D341Med (cell line): ENCODE measurements at regions not wholly inside any gene's neighbourhood (a gene's known extent, or its start where the extent isn't known, plus 50 kb on each side); places are given as distances from the start of the nearest gene placed in this dataset.

ENCODE experiments used
- DNase-seq: peaks from one replicate; pipeline ENCODE4 v3.0.0; 2012; ENCODE audit warnings: low spot score

DNA sequence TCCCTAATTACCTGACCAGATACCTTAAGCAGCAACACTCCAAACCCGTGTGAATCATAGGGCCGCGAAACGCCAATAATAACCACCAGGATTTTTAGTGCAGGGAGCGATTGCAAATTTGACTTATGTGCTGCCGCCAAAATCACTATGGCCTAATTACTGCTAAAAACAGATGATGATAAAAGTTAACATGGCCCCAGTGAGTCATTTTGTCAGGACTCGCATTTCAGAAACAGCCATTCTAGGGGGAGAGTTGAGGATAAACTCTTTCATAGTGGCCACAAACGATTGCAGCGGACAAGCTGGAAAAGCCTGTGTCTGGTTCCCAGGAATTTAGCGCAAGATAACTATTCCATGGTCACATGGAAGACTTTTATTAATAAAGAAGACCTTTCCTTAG is 103.4 kb downstream of the HLX start:
- DNase-seq, result no peak

DNA sequence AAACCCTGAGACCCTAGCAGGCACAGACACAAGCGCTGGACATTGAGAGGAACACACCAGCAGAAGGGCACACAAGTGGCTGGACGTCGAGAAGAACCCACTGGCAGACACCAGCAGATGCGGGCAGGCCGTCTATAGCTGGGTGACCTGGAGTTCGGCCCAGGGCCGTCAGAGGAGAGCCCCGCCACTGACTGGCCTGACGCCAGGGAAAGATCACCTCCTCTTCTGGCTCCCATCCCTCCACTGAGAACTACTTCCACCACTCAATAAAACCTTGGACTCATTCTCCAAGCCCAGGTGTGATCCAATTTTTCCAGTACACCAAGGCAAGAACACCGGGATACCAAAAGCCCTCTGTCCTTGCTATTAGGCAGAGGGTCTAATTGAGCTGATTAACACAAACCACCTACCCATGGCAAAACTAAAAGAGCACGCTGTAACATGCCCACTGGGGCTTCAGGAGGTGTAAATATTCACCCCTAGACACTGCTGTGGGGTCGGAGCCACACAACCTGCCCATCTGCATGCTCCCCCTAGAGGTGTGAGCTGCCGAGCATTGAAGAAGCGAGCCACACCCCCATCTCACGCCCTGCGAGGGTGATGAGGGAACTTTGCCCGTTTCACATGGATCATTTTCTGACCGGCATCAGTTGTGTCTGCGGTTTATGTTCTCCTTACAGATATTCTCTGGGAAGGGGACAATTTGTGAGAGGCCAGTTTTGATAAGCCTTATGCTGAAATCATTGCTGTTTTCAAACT is 104.8 kb downstream of the HLX start:
- DNase-seq, result no peak

- DNase-seq, result no peak
These were observed 111.4 kb downstream of the HLX start for GRCh38 chr1:220990427-220991339.

- DNase-seq, result no peak
These were observed 112.3 kb downstream of the HLX start for GRCh38 chr1:220991506-220991905.

GRCh38 chr1:220991959-220992704 is 112.9 kb downstream of the HLX start:
- DNase-seq, result no peak

DNA sequence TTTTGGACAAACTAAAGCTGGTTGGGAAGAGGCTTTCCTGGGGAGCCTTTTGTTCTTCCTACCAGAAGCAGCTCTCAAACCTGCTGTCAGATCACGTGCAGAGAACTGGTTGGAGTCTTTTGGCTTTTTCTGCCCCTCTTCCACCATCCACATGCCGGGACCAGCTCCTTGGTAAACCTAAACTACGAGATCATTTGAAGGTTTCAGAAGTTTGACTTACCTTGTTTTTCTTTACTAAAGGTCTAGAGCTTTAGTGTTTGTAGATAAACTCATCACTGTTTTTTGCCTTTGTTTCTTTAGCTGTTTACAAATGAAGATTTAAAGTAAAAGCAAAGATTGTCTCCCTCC is 113.4 kb downstream of the HLX start:
- no peak for DNase-seq

- DNase-seq, result no peak
These were observed 115.4 kb downstream of the HLX start for GRCh38 chr1:220994671-220995070.

GRCh38 chr1:220997791-220998190 is 118.5 kb downstream of the HLX start:
- no peak for DNase-seq

DNA sequence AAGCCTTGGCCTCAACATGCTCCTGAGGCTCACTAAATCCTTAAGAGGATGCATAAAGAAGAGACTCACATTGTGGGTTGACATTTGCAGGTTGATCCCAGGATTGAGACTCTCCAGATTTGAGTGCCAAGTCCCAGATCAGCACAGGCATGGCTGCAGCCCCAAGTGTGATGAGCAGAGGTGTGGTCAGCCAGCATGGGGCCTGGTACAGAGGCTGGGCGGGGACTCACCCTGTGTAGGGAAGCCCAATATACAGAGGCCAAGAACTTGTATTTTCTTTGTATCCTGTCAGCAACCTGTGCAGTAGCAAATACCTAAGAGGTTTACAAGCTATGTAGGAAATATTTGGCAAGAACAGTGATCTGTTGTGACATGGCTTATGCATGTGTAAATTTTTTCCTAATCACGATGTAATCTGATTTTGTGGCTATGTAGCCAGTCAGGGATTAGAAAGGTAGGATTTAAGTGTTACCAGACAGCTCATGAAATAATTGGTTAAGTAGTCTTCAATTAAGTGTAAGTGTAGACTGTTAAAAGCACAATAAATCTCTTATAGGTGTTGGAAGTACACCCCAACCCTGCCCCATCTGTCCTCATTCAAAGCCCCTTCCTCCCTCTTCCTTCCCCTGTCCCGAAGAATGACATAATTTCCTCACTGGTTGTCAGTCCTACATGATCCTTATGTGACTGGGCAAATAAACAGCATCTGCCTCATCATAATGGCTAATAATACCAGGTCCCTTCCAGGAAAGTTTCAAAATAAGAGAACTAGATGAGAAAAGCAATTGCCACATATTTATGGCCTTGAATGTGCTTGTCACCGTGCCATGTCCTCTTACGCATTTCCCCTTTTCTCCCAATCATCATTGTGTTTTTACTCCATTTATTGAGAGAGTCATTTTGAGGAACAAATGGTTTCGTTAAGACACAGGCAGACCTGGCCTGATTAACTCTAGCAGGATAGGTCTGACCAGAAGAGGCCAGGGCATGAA is 120.9 kb downstream of the HLX start:
- peak; percentile 76 for DNase-seq

GRCh38 chr1:221001167-221001566 is 121.9 kb downstream of the HLX start:
- DNase-seq, result no peak

DNA sequence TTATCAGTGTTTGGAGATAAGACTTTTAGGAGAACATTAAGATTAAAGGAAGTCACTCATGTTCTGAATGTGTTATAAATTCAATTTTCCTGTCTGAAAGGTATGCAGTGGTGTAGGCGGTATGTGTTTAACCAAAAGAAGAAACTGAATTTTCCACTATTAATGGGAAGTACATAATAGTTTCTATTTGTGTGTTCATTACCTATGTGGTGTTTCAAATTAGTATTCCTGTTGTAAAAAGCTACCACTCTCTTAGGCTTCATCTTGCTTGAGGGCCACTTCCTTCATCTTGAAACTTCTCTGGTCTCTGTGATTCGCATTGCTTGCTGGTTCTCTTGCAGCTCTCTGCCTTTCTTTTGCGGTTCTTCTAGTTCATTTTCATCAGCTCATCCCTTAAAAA is 123.4 kb downstream of the HLX start:
- no peak for DNase-seq

- no peak for DNase-seq
These were observed 131.9 kb downstream of the HLX start for GRCh38 chr1:221011145-221011544.

- DNase-seq, result no peak
These were observed 132.9 kb downstream of the HLX start for GRCh38 chr1:221012120-221012519.

- no peak for DNase-seq
These were observed 134.7 kb downstream of the HLX start for GRCh38 chr1:221013691-221014660.

DNA sequence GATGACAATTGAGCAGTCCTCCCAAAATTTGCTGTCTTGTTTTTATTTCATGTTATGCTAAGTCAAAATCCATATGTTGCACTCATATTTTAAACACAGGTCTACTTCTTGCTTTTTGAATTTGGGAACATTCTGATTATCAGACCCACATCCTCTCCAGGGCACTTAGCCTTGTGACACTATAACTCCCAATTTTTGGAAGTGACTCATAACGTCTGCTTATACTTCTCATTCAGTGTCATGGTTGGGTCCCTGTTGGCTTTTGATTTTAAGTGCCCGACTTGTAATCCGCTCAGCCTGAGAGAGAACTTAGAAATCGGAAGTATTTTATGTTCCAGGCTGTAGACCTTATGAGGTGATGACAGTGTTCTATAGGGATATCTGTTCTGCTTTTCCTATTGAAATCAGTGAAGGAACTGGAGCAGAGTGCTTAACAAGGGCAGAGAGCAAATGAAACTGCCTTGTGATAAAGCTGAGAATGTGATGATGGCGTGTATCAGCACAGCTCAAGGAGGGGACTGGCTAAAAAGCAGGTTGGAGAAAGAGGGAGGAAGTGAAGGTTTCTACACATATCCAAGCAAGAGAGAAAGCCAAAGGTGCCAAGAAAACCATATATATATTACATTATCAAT is 136.0 kb downstream of the HLX start:
- DNase-seq, result no peak

DNA sequence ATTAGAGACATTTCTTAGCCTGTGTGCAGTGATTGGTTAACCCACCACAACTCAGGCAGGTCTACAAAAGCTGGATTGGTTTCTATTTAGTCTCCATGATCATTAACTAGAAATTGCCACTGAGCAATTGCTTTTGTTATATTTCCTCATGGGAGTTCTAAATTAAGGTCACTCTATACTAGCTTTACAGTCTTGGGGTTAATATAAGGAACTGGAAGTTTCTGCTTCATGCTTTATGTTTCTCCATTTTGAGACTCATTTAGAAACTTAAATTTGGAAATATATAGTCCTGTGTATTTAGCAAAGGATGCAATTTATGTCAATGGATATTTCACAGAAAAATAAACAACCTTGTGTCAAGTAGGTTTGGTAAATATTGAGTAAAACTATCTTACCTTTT is 137.5 kb downstream of the HLX start:
- DNase-seq, result no peak

GRCh38 chr1:221018414-221018813 is 139.2 kb downstream of the HLX start:
- DNase-seq, result no peak

GRCh38 chr1:221022331-221022730 is 143.1 kb downstream of the HLX start:
- no peak for DNase-seq

- DNase-seq, result no peak
These were observed 144.2 kb downstream of the HLX start for GRCh38 chr1:221023482-221023881.

- no peak for DNase-seq
These were observed 146.3 kb downstream of the HLX start for GRCh38 chr1:221025501-221025900.
